Stimulated activated CD4-positive, alpha-beta T cell treated with anti-CD3 and anti-CD28 coated beads, Interleukin-4, amount 100 ng/mL, for 1 hour (primary cell): ENCODE measurements at regions not wholly inside any gene's neighbourhood (a gene's known extent, or its start where the extent isn't known, plus 50 kb on each side); places are given as distances from the start of the nearest gene placed in this dataset.

Experiments
- DNase-seq: peaks from one replicate; pipeline ENCODE4 v3.0.0-alpha.2; 2020

GRCh38 chr15:39194106-39194830 lies 386.6 kb upstream of the THBS1 start:
- DNase-seq, result no peak

GRCh38 chr15:39195961-39196486 lies 384.9 kb upstream of the THBS1 start:
- DNase-seq, result no peak

- DNase-seq, result no peak
Observed at GRCh38 chr15:39198044-39199000, 382.6 kb upstream of the THBS1 start.

- DNase-seq, result no peak
Observed at GRCh38 chr15:39199076-39199475, 381.8 kb upstream of the THBS1 start.

GRCh38 chr15:39200586-39200985 lies 380.3 kb upstream of the THBS1 start:
- DNase-seq, result no peak

GRCh38 chr15:39202641-39203040 lies 378.2 kb upstream of the THBS1 start:
- DNase-seq, result no peak

GRCh38 chr15:39204031-39204430 lies 376.8 kb upstream of the THBS1 start:
- no peak for DNase-seq

- no peak for DNase-seq
Observed at GRCh38 chr15:39205081-39205480, 375.8 kb upstream of the THBS1 start.

GRCh38 chr15:39205506-39206371 lies 375.1 kb upstream of the THBS1 start:
- no peak for DNase-seq

GRCh38 chr15:39207532-39208115 lies 373.3 kb upstream of the THBS1 start:
- no peak for DNase-seq

GRCh38 chr15:39208187-39208586 lies 372.7 kb upstream of the THBS1 start:
- DNase-seq, result no peak

GRCh38 chr15:39209548-39210211 lies 371.2 kb upstream of the THBS1 start:
- no peak for DNase-seq

GRCh38 chr15:39211108-39211979 lies 369.5 kb upstream of the THBS1 start:
- DNase-seq, result no peak

- DNase-seq, result no peak
Observed at GRCh38 chr15:39213385-39213840, 367.5 kb upstream of the THBS1 start.

GRCh38 chr15:39215015-39215414 lies 365.9 kb upstream of the THBS1 start:
- no peak for DNase-seq

GRCh38 chr15:39216816-39217215 lies 364.1 kb upstream of the THBS1 start:
- no peak for DNase-seq

- no peak for DNase-seq
Observed at GRCh38 chr15:39219608-39220007, 361.3 kb upstream of the THBS1 start.

GRCh38 chr15:39226169-39226937 lies 354.5 kb upstream of the THBS1 start:
- DNase-seq, result no peak

- DNase-seq, result no peak
Observed at GRCh38 chr15:39227001-39227400, 353.9 kb upstream of the THBS1 start.

GRCh38 chr15:39228889-39229288 lies 352.0 kb upstream of the THBS1 start:
- DNase-seq, result no peak
